T-helper 2 cell treated with Interferon-gamma antibody and Interleukin-4, amounts not matched to agents 5 μg/mL and 100 μg/mL, for 36 hours (primary cell): ENCODE measurements at regions not wholly inside any gene's neighbourhood (a gene's known extent, or its start where the extent isn't known, plus 50 kb on each side); places are given as distances from the start of the nearest gene placed in this dataset.

Experiments used
- DNase-seq: peaks from one replicate; pipeline ENCODE4 v3.0.0; 2021; ENCODE audit warnings: low spot score
- H3K27ac Mint-ChIP-seq: one replicate; pipeline ENCODE4 v1.8.0; 2021; ENCODE audit warnings: mild to moderate bottlenecking, mixed read lengths
- H3K27me3 Mint-ChIP-seq: one replicate; pipeline ENCODE4 v1.8.0; 2021; ENCODE audit warnings: low read depth, mixed read lengths
- H3K36me3 Mint-ChIP-seq: one replicate; pipeline ENCODE4 v1.8.0; 2021; ENCODE audit warnings: low read depth, mixed read lengths
- H3K4me1 Mint-ChIP-seq: one replicate; pipeline ENCODE4 v1.8.0; 2021; ENCODE audit warnings: low read depth, mixed read lengths
- H3K4me3 Mint-ChIP-seq: one replicate; pipeline ENCODE4 v1.8.0; 2022; ENCODE audit warnings: mild to moderate bottlenecking, moderate library complexity, mixed read lengths
- H3K9me3 Mint-ChIP-seq: one replicate; pipeline ENCODE4 v1.8.0; 2021; ENCODE audit warnings: mixed read lengths

GRCh38 chr7:136652635-136653370 lies 215.6 kb upstream of the CHRM2 start:
- Mint-ChIP-seq H3K36me3 (no peaks in the 10 kb centered on the region), H3K9me3 (peaks cover 24% of the 10 kb centered on the region), H3K4me1 (no peaks in the 10 kb centered on the region), H3K27ac (no peak overlapping the region), H3K4me3 (no peak overlapping the region), H3K27me3 (no peaks in the 10 kb centered on the region)
- no peak for DNase-seq

- DNase-seq, result no peak
- Mint-ChIP-seq H3K4me3 (no peak overlapping the region), H3K27ac (no peak overlapping the region), H3K9me3 (peaks cover 7% of the 10 kb centered on the region), H3K36me3 (no peaks in the 10 kb centered on the region), H3K4me1 (no peaks in the 10 kb centered on the region), H3K27me3 (no peaks in the 10 kb centered on the region)
These were observed 227.5 kb upstream of the CHRM2 start for GRCh38 chr7:136640977-136641376.

DNA sequence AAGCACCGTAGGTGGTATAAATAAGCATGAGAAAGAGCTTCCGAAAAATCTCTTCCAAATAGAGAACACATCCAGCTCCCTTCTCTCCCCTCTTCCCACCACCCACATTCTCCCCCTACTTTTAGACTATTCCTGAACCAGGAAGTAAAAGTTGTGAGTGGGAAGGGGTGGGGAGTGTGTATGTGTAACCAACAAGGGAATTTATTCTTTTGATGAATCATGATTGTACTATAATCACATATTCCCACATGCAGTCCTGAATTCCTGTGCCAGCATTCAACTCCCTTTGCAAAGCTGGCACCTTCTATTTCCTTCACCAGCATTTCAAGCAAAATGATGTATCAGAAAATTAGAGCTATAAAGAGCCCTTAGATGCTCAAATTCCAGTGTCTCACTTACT lies 230.6 kb upstream of the CHRM2 start:
- H3K27ac Mint-ChIP-seq, result no peak overlapping the region
- DNase-seq, result no peak
- no peaks in the 10 kb centered on the region for H3K36me3 Mint-ChIP-seq
- H3K27me3 Mint-ChIP-seq, result no peaks in the 10 kb centered on the region
- no peak overlapping the region for H3K4me3 Mint-ChIP-seq
- H3K9me3 Mint-ChIP-seq, result peaks cover 5% of the 10 kb centered on the region
- no peaks in the 10 kb centered on the region for H3K4me1 Mint-ChIP-seq

GRCh38 chr7:136635751-136636150 lies 232.7 kb upstream of the CHRM2 start:
- H3K4me3 Mint-ChIP-seq, result no peak overlapping the region
- peaks cover 5% of the 10 kb centered on the region for H3K9me3 Mint-ChIP-seq
- no peak for DNase-seq
- H3K27ac Mint-ChIP-seq, result no peak overlapping the region
- H3K4me1 Mint-ChIP-seq, result no peaks in the 10 kb centered on the region
- H3K36me3 Mint-ChIP-seq, result no peaks in the 10 kb centered on the region
- no peaks in the 10 kb centered on the region for H3K27me3 Mint-ChIP-seq

GRCh38 chr7:136618818-136619217 lies 249.6 kb upstream of the CHRM2 start:
- Mint-ChIP-seq H3K4me1 (no peaks in the 10 kb centered on the region), H3K4me3 (no peak overlapping the region), H3K27me3 (no peaks in the 10 kb centered on the region), H3K36me3 (no peaks in the 10 kb centered on the region), H3K27ac (no peak overlapping the region), H3K9me3 (peaks cover 14% of the 10 kb centered on the region)
- no peak for DNase-seq

DNA sequence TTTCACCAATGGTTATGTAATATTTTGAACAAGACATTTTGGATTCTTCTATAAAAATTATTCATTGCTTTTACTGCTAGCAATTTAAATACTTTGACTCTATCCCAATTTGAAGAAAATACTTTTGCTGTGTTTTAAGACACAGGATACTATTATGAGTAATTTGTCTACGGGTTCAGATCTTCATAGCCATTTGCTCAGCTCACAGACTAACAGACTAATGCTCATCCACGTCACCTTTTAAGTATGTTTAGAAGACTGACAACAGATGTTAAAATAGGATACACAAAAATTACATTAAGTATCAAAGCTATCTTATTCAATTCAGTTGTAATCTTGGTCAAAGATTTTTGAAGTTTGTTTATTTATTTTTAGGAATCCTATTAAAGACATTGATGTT lies 251.3 kb upstream of the CHRM2 start:
- no peaks in the 10 kb centered on the region for H3K27me3 Mint-ChIP-seq
- no peak overlapping the region for H3K27ac Mint-ChIP-seq

DNA sequence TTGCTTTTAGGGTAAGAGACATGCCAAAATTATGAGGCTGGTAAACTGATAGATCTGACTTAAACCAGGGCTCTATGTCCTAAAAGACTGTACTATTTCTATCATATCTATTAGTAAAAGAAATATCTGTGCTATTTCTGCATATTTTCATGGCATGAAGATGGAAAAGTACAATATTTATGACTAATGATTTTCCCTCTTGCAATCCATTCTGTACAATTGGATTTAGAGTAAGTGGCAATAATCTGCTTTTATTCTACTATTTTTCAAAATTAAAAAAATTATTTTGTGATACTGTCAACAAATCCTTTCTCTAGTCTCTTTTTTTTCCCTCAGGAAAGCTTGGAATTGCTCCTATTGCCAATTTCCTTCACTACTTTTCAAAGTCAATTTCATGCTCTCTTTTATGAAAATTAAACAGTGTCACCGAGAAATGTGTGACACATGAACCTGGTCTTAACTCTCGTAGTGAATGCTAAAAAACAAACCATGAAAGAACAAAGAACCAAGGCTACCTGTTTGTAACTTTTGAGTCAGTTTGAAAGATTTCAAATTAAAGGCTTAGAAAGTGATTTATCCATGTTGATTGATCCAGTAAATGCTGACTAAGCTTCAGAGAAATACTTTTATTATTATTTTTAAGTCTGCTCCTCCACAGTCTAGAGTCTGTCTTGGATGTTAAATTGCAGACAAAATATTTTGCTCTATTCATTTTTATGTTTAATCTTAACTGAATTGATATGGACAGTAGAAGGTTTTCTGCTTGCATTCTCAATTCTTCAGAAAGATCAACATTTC lies 262.7 kb upstream of the CHRM2 start:
- no peak overlapping the region for H3K27ac Mint-ChIP-seq
- no peak overlapping the region for H3K4me3 Mint-ChIP-seq
- H3K4me1 Mint-ChIP-seq, result no peaks in the 10 kb centered on the region
- no peaks in the 10 kb centered on the region for H3K36me3 Mint-ChIP-seq
- no peak for DNase-seq
- H3K27me3 Mint-ChIP-seq, result no peaks in the 10 kb centered on the region
- H3K9me3 Mint-ChIP-seq, result peaks cover 19% of the 10 kb centered on the region

More for the DNA sequence above, 251.3 kb upstream of the CHRM2 start:
- no peak for DNase-seq
- Mint-ChIP-seq H3K4me3 (no peak overlapping the region), H3K36me3 (no peaks in the 10 kb centered on the region), H3K9me3 (peaks cover 21% of the 10 kb centered on the region), H3K4me1 (no peaks in the 10 kb centered on the region)

- no peak overlapping the region for H3K4me3 Mint-ChIP-seq
- no peaks in the 10 kb centered on the region for H3K36me3 Mint-ChIP-seq
- no peaks in the 10 kb centered on the region for H3K27me3 Mint-ChIP-seq
- no peak overlapping the region for H3K27ac Mint-ChIP-seq
- H3K4me1 Mint-ChIP-seq, result no peaks in the 10 kb centered on the region
- DNase-seq, result no peak
- peaks cover 15% of the 10 kb centered on the region for H3K9me3 Mint-ChIP-seq
These were observed 266.7 kb upstream of the CHRM2 start for GRCh38 chr7:136601772-136602171.

- Mint-ChIP-seq H3K4me1 (no peaks in the 10 kb centered on the region), H3K27ac (no peak overlapping the region), H3K9me3 (peaks cover 20% of the 10 kb centered on the region), H3K27me3 (no peaks in the 10 kb centered on the region), H3K4me3 (no peak overlapping the region), H3K36me3 (no peaks in the 10 kb centered on the region)
- DNase-seq, result no peak
These were observed 268.0 kb upstream of the CHRM2 start for GRCh38 chr7:136600475-136600874.

DNA sequence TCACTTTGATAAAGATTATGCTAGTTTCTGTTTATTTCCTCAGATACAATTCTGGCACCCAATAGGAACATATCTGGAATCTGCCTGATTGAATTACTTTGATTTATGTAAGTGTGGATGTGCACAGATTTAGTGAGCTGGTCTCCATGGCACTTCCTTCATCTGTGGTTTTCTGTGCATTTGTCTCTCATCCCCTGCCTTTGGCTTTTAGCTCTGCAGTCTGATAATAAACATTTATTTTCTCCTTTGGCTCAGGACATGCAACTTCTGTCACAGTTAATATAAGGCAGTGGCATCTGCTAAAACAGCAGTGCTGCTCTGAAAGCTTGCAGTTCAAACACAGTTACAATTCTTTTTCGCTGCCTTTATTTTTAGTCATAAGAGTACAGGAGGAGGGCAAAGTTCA lies 273.7 kb upstream of the CHRM2 start:
- Mint-ChIP-seq H3K36me3 (no peaks in the 10 kb centered on the region), H3K9me3 (peaks cover 12% of the 10 kb centered on the region), H3K4me3 (no peak overlapping the region), H3K27ac (no peak overlapping the region), H3K4me1 (no peaks in the 10 kb centered on the region), H3K27me3 (no peaks in the 10 kb centered on the region)
- DNase-seq, result no peak

- H3K27me3 Mint-ChIP-seq, result no peaks in the 10 kb centered on the region
- H3K4me3 Mint-ChIP-seq, result no peak overlapping the region
- no peaks in the 10 kb centered on the region for H3K4me1 Mint-ChIP-seq
- H3K27ac Mint-ChIP-seq, result no peak overlapping the region
- no peak for DNase-seq
- H3K36me3 Mint-ChIP-seq, result no peaks in the 10 kb centered on the region
- H3K9me3 Mint-ChIP-seq, result peaks cover 5% of the 10 kb centered on the region
These were observed 280.2 kb upstream of the CHRM2 start for GRCh38 chr7:136588216-136588615.

- Mint-ChIP-seq H3K27me3 (no peaks in the 10 kb centered on the region), H3K36me3 (no peaks in the 10 kb centered on the region), H3K9me3 (peaks cover 5% of the 10 kb centered on the region), H3K4me1 (no peaks in the 10 kb centered on the region), H3K4me3 (no peak overlapping the region), H3K27ac (no peak overlapping the region)
- DNase-seq, result no peak
These were observed 282.3 kb upstream of the CHRM2 start for GRCh38 chr7:136585954-136586670.

DNA sequence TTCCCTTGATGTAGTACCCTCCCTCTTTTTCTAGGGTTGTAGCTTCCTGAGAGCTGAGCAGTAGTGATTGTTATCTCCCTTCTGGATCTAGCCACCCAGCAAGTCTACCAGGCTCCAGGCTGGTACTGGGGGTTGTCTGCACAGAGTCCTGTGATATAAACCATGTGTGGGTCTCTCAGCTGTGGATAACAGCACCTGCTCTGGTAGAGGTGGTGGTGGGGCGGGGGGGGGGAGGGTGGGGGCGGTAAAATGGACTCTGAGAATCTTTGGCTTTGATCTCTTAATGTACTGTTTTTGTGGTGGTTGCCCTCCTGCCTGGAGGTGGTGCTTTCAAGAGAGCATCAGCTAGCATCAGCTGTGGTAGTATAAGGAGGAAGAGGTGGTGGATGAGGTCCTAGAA lies 302.0 kb upstream of the CHRM2 start:
- H3K4me1 Mint-ChIP-seq, result no peaks in the 10 kb centered on the region
- H3K4me3 Mint-ChIP-seq, result no peak overlapping the region
- H3K27me3 Mint-ChIP-seq, result no peaks in the 10 kb centered on the region
- H3K9me3 Mint-ChIP-seq, result peaks cover 7% of the 10 kb centered on the region
- no peak overlapping the region for H3K27ac Mint-ChIP-seq
- no peak for DNase-seq
- H3K36me3 Mint-ChIP-seq, result no peaks in the 10 kb centered on the region

GRCh38 chr7:136555933-136556332 lies 312.5 kb upstream of the CHRM2 start:
- no peaks in the 10 kb centered on the region for H3K4me1 Mint-ChIP-seq
- DNase-seq, result no peak
- no peaks in the 10 kb centered on the region for H3K36me3 Mint-ChIP-seq
- no peak overlapping the region for H3K4me3 Mint-ChIP-seq
- H3K27me3 Mint-ChIP-seq, result no peaks in the 10 kb centered on the region
- peaks cover 22% of the 10 kb centered on the region for H3K9me3 Mint-ChIP-seq
- no peak overlapping the region for H3K27ac Mint-ChIP-seq
